OCI-LY3 (cell line): ENCODE measurements at regions not wholly inside any gene's neighbourhood (a gene's known extent, or its start where the extent isn't known, plus 50 kb on each side); places are given as distances from the start of the nearest gene placed in this dataset.
"Not testable (repeated sequence)": the region's sequence is repeated elsewhere in the genome, so short reads cannot be mapped to it uniquely, and the experiment has no call there.

Experiments used
- H2AFZ ChIP-seq: fragments of 200-600, 300-600 bp; shearing (Covaris generic); 2 replicates; pipeline ENCODE4 v1.6.0; 2014; ENCODE audit warnings: antibody characterized with exemption, low read depth, low read length
- H3K27ac ChIP-seq: fragments of 200-600, 300-600 bp; sonication (generic); 2 replicates; pipeline ENCODE4 v1.5.1; 2014; ENCODE audit warnings: mild to moderate bottlenecking, low read length, moderate library complexity, mixed read lengths
- H3K27me3 ChIP-seq: fragments of 200-600, 300-600 bp; sonication (generic); 2 replicates; pipeline ENCODE4 v1.6.1; 2014; ENCODE audit warnings: low read depth, low read length, mixed read lengths
- H3K36me3 ChIP-seq: fragments of 200-600, 300-600 bp; sonication (generic); replicated peaks from 2 replicates; pipeline ENCODE3; 2014; ENCODE audit warnings: low read depth, low read length, mixed read lengths
- H3K4me1 ChIP-seq: fragments of 300-600, 200-600 bp; sonication (generic); 2 replicates; pipeline ENCODE4 v1.6.1; 2014; ENCODE audit warnings: low read length, mixed read lengths
- H3K4me2 ChIP-seq: fragments of 200-600, 300-600 bp; sonication (generic); 2 replicates; pipeline ENCODE4 v1.6.1; 2014; ENCODE audit warnings: low read length, mixed read lengths
- H3K4me3 ChIP-seq: fragments of 300-600, 200-600 bp; sonication (generic); 2 replicates; pipeline ENCODE4 v1.5.1; 2014; ENCODE audit warnings: antibody characterized with exemption, mild to moderate bottlenecking, low read length, moderate library complexity
- H3K79me2 ChIP-seq: fragments of 300-600, 200-600 bp; shearing (Covaris generic); 2 replicates; pipeline ENCODE4 v1.6.1; 2014; ENCODE audit warnings: mild to moderate bottlenecking, low read length, mixed read lengths
- H3K9ac ChIP-seq: fragments of 300-600, 200-600 bp; shearing (Covaris generic); 2 replicates; pipeline ENCODE4 v1.6.0; 2014; ENCODE audit warnings: mild to moderate bottlenecking, low read length, moderate library complexity
- H3K9me3 ChIP-seq: fragments of 200-600, 300-600 bp; shearing (Covaris generic); 2 replicates; pipeline ENCODE4 v1.6.1; 2014; ENCODE audit warnings: low read length, mixed read lengths; ENCODE audit not compliant: insufficient read depth
- H4K20me1 ChIP-seq: fragments of 200-600, 300-600 bp; sonication (generic); 2 replicates; pipeline ENCODE4 v1.6.1; 2016; ENCODE audit warnings: low read length, mixed read lengths; ENCODE audit not compliant: insufficient read depth
- CTCF ChIP-seq: fragments of 200-600, 300-600 bp; sonication (generic); IDR thresholded peaks from 2 replicates; pipeline ENCODE4 v1.5.1; 2014; ENCODE audit warnings: antibody characterized with exemption, low read length, low read depth
- EZH2phosphoT487 ChIP-seq: fragments of 200-600 bp; shearing (Covaris generic); IDR thresholded peaks from 2 replicates; pipeline ENCODE4 v1.6.1; 2018; ENCODE audit warnings: antibody characterized with exemption, mixed run types, low read depth

DNA sequence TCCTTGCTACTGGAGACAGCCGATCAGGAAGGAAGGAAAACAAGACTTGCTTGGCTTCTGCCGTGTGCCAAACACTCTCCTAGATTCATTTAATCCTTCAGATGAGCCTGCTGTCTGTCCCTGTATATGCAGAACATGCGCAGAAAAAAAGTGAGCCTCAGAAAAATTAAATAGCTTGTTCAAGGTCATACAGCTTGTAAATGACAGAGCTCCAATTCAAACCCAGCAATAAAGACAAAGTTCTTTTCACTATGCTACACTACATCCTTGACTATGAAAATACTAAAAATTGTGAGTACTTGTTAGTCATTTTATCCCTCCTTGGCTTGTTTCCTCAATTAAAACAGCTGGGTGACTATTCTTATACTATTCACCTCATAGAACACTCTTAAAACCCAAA is 121.4 kb downstream of the KCNRG start:
- no peak overlapping the region for H3K4me3 ChIP-seq
- no peak overlapping the region for H2AFZ ChIP-seq
- H3K4me1 ChIP-seq, result peaks cover 25% of the 10 kb centered on the region

GRCh38 chr13:50139435-50139934 is 124.2 kb downstream of the KCNRG start:
- not testable (repeated sequence) for H4K20me1 ChIP-seq, H3K4me3 ChIP-seq, H2AFZ ChIP-seq, H3K4me2 ChIP-seq, H3K36me3 ChIP-seq, H3K9ac ChIP-seq, H3K27ac ChIP-seq, H3K9me3 ChIP-seq, H3K79me2 ChIP-seq
- H3K27me3 ChIP-seq, result peaks cover 39% of the 10 kb centered on the region
- H3K4me1 ChIP-seq, result peaks cover 24% of the 10 kb centered on the region

More for the DNA sequence above, 121.4 kb downstream of the KCNRG start:
- Histone ChIP-seq H3K9ac (no peak overlapping the region), H3K4me2 (no peak overlapping the region), H3K27ac (no peak overlapping the region), H3K9me3 (no peaks in the 10 kb centered on the region; the same call in 1 of the 2 replicates), H3K36me3 (peaks cover 8% of the 10 kb centered on the region), H3K79me2 (no peaks in the 10 kb centered on the region), H3K27me3 (peaks cover 58% of the 10 kb centered on the region), H4K20me1 (no peaks in the 10 kb centered on the region)
- TF ChIP-seq CTCF (no peak), EZH2phosphoT487 (no peak)

DNA sequence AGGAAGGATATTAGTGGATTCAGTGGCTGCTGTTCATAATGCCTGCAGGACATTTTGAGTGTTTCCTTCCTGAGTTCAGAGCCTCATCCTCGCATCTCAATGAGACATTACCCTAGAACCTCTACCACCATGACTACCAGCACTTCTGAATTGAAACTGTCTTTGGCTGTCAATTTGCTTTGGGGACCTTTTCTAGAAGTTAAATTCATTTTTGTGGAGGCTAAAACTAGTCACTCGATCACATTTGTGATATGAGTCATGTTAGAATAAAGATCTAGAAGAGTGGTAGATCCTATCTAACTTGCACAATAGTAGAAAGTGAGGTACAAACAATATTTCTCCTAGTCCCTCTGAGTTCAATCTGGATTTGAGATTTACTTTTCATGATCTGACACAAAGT is 124.9 kb downstream of the KCNRG start:
- peak overlapping the region; percentile 23 for H3K4me2 ChIP-seq
- TF ChIP-seq CTCF, result no peak
- TF ChIP-seq EZH2phosphoT487, result no peak
- no peaks in the 10 kb centered on the region for H3K36me3 ChIP-seq
- H3K27me3 ChIP-seq, result peaks cover 33% of the 10 kb centered on the region
- H3K79me2 ChIP-seq, result no peaks in the 10 kb centered on the region
- H3K4me1 ChIP-seq, result peaks cover 29% of the 10 kb centered on the region
- H4K20me1 ChIP-seq, result no peaks in the 10 kb centered on the region
- no peak overlapping the region for H3K9ac ChIP-seq
- H3K27ac ChIP-seq, result no peak overlapping the region
- no peak overlapping the region for H3K4me3 ChIP-seq
- no peaks in the 10 kb centered on the region; the same call in 1 of the 2 replicates for H3K9me3 ChIP-seq
- no peak overlapping the region for H2AFZ ChIP-seq

- H3K27ac ChIP-seq, result no peak overlapping the region
- no peak for TF ChIP-seq EZH2phosphoT487
- no peak for TF ChIP-seq CTCF
- peaks cover 29% of the 10 kb centered on the region for H3K4me1 ChIP-seq
- peaks cover 26% of the 10 kb centered on the region for H3K27me3 ChIP-seq
- no peak overlapping the region for H2AFZ ChIP-seq
- no peaks in the 10 kb centered on the region for H3K36me3 ChIP-seq
- H3K4me2 ChIP-seq, result peak overlapping the region; percentile 42
- no peaks in the 10 kb centered on the region for H4K20me1 ChIP-seq
- no peaks in the 10 kb centered on the region for H3K9me3 ChIP-seq
- no peak overlapping the region for H3K9ac ChIP-seq
- no peak overlapping the region for H3K4me3 ChIP-seq
- no peaks in the 10 kb centered on the region for H3K79me2 ChIP-seq
These were observed 125.5 kb downstream of the KCNRG start for GRCh38 chr13:50140581-50141374.
